GM12892 (cell line): ENCODE measurements at regions not wholly inside any gene's neighbourhood (a gene's known extent, or its start where the extent isn't known, plus 50 kb on each side); places are given as distances from the start of the nearest gene placed in this dataset.

Experiments used
- POLR2A ChIP-seq: IDR thresholded peaks from 2 replicates; pipeline ENCODE4 v1.6.1; 2011; ENCODE audit warnings: low read depth, low read length, control low read depth
- POLR2AphosphoS5 ChIP-seq: IDR thresholded peaks from 2 replicates; pipeline ENCODE4 v1.6.1; 2011; ENCODE audit warnings: low read depth, low read length, control low read depth
- TAF1 ChIP-seq: IDR thresholded peaks from 2 replicates; pipeline ENCODE4 v1.6.1; 2011; ENCODE audit warnings: low read depth, mild to moderate bottlenecking, control low read depth, low read length, borderline replicate concordance

GRCh38 chr4:65791111-65791811 is 121.0 kb upstream of the EPHA5 start:
- TF ChIP-seq TAF1 (no peak), POLR2A (no peak), POLR2AphosphoS5 (no peak)
